GM18907 (cell line): ENCODE measurements at regions not wholly inside any gene's neighbourhood (a gene's known extent, or its start where the extent isn't known, plus 50 kb on each side); places are given as distances from the start of the nearest gene placed in this dataset.

Experiments
- ATAC-seq: cut with Tn5 transposase; IDR thresholded peaks from one replicate; pipeline ENCODE4 v1.9.1; 2021; ENCODE audit warnings: mild to moderate bottlenecking, moderate library complexity; ENCODE audit not compliant: unreplicated experiment

- no peak for ATAC-seq
These were observed 534.7 kb downstream of the KLF12 start for GRCh38 chr13:73599232-73600128.

- no peak for ATAC-seq
These were observed 536.0 kb downstream of the KLF12 start for GRCh38 chr13:73598020-73598712.

- ATAC-seq, result no peak
These were observed 537.6 kb downstream of the KLF5 start for GRCh38 chr13:73596382-73596781.

- no peak for ATAC-seq
These were observed 534.5 kb downstream of the KLF5 start for GRCh38 chr13:73593199-73593765.

GRCh38 chr13:73591861-73592260 lies 533.1 kb downstream of the KLF5 start:
- no peak for ATAC-seq

GRCh38 chr13:73590795-73591194 lies 532.0 kb downstream of the KLF5 start:
- no peak for ATAC-seq

GRCh38 chr13:73585236-73585635 lies 526.4 kb downstream of the KLF5 start:
- ATAC-seq, result no peak

- no peak for ATAC-seq
These were observed 524.5 kb downstream of the KLF5 start for GRCh38 chr13:73583331-73583730.

GRCh38 chr13:73580513-73581267 lies 521.9 kb downstream of the KLF5 start:
- ATAC-seq, result no peak

GRCh38 chr13:73579574-73580274 lies 520.9 kb downstream of the KLF5 start:
- ATAC-seq, result no peak

- no peak for ATAC-seq
These were observed 519.6 kb downstream of the KLF5 start for GRCh38 chr13:73578251-73578875.

- no peak for ATAC-seq
These were observed 517.5 kb downstream of the KLF5 start for GRCh38 chr13:73576291-73576690.

GRCh38 chr13:73572824-73573223 lies 514.0 kb downstream of the KLF5 start:
- ATAC-seq, result no peak

GRCh38 chr13:73571376-73571775 lies 512.6 kb downstream of the KLF5 start:
- no peak for ATAC-seq

GRCh38 chr13:73556902-73557301 lies 498.1 kb downstream of the KLF5 start:
- no peak for ATAC-seq

GRCh38 chr13:73556128-73556527 lies 497.3 kb downstream of the KLF5 start:
- ATAC-seq, result no peak

- ATAC-seq, result no peak
These were observed 492.9 kb downstream of the KLF5 start for GRCh38 chr13:73551736-73552135.

GRCh38 chr13:73549717-73550116 lies 490.9 kb downstream of the KLF5 start:
- ATAC-seq, result no peak

- no peak for ATAC-seq
These were observed 489.6 kb downstream of the KLF5 start for GRCh38 chr13:73548449-73548848.

- no peak for ATAC-seq
These were observed 488.4 kb downstream of the KLF5 start for GRCh38 chr13:73547239-73547638.
